HG03280 (cell line): ENCODE measurements at regions not wholly inside any gene's neighbourhood (a gene's known extent, or its start where the extent isn't known, plus 50 kb on each side); places are given as distances from the start of the nearest gene placed in this dataset.

Experiments
- ATAC-seq: cut with Tn5 transposase; IDR thresholded peaks from one replicate; pipeline ENCODE4 v1.9.1; 2021; ENCODE audit warnings: mild to moderate bottlenecking, moderate library complexity; ENCODE audit not compliant: unreplicated experiment

GRCh38 chr2:22748909-22749308 lies 636.1 kb upstream of the KLHL29 start:
- ATAC-seq = no peak

- ATAC-seq = no peak
These were observed 631.5 kb upstream of the KLHL29 start for GRCh38 chr2:22753476-22753875.

GRCh38 chr2:22756276-22757043 lies 628.5 kb upstream of the KLHL29 start:
- no peak for ATAC-seq

- no peak for ATAC-seq
These were observed 615.5 kb upstream of the KLHL29 start for GRCh38 chr2:22769497-22769896.

- no peak for ATAC-seq
These were observed 600.4 kb upstream of the KLHL29 start for GRCh38 chr2:22784566-22784965.

GRCh38 chr2:22786817-22787216 lies 598.2 kb upstream of the KLHL29 start:
- no peak for ATAC-seq

GRCh38 chr2:22787745-22788144 lies 597.2 kb upstream of the KLHL29 start:
- ATAC-seq = no peak

- ATAC-seq = no peak
These were observed 596.1 kb upstream of the KLHL29 start for GRCh38 chr2:22788749-22789327.

- ATAC-seq = no peak
These were observed 589.6 kb upstream of the KLHL29 start for GRCh38 chr2:22795287-22795866.

GRCh38 chr2:22798386-22798785 lies 586.6 kb upstream of the KLHL29 start:
- ATAC-seq = no peak

- ATAC-seq = no peak
These were observed 584.6 kb upstream of the KLHL29 start for GRCh38 chr2:22800412-22800811.

GRCh38 chr2:22801071-22801470 lies 583.9 kb upstream of the KLHL29 start:
- ATAC-seq = no peak

- ATAC-seq = no peak
These were observed 583.0 kb upstream of the KLHL29 start for GRCh38 chr2:22801970-22802369.

- no peak for ATAC-seq
These were observed 577.1 kb upstream of the KLHL29 start for GRCh38 chr2:22807872-22808271.

GRCh38 chr2:22810602-22811001 lies 574.4 kb upstream of the KLHL29 start:
- no peak for ATAC-seq

GRCh38 chr2:22812065-22812680 lies 572.8 kb upstream of the KLHL29 start:
- no peak for ATAC-seq

GRCh38 chr2:22817197-22817596 lies 567.8 kb upstream of the KLHL29 start:
- ATAC-seq = no peak

GRCh38 chr2:22821458-22821857 lies 563.5 kb upstream of the KLHL29 start:
- no peak for ATAC-seq

GRCh38 chr2:22822835-22823234 lies 562.1 kb upstream of the KLHL29 start:
- no peak for ATAC-seq

GRCh38 chr2:22824618-22825017 lies 560.4 kb upstream of the KLHL29 start:
- no peak for ATAC-seq

- no peak for ATAC-seq
These were observed 558.3 kb upstream of the KLHL29 start for GRCh38 chr2:22826703-22827102.

- no peak for ATAC-seq
These were observed 555.2 kb upstream of the KLHL29 start for GRCh38 chr2:22829791-22830190.
